ENCODE measurements at regions not wholly inside any gene's neighbourhood (a gene's known extent, or its start where the extent isn't known, plus 50 kb on each side); places are given as distances from the start of the nearest gene placed in this dataset.

- no peak for DNase-seq
- Mint-ChIP-seq H3K4me1 (no peaks in the 10 kb centered on the region), H3K27me3 (peaks cover 5% of the 10 kb centered on the region), H3K27ac (no peak overlapping the region), H3K9me3 (no peaks in the 10 kb centered on the region), H3K4me3 (no peak overlapping the region), H3K36me3 (no peaks in the 10 kb centered on the region)
These were observed 263.4 kb downstream of the FGF9 start for GRCh38 chr13:21934284-21934683.

DNA sequence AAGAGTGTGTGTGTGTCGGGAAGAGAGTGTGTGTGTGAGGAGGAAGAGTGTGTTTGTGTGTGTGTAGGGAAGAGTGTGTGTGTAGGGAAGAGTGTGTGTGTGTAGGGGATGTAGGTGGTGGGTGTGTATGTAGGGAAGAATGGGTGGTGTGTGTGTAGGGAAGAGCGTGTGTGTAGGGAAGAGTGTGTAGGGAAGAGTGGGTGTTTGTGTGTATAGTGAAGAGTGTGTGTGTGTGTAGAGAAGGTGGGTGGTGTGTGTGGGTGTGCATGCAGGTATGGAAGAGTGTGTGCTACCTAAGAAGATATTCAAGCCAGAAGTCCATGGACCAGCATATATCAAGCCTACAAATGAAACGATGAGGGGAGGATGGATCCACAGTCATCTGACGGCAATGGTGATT, 265.8 kb downstream of the FGF9 start:
- no peak overlapping the region for H3K4me3 Mint-ChIP-seq
- H3K36me3 Mint-ChIP-seq: no peaks in the 10 kb centered on the region
- peaks cover 8% of the 10 kb centered on the region for H3K27me3 Mint-ChIP-seq
- H3K4me1 Mint-ChIP-seq: no peaks in the 10 kb centered on the region
- H3K27ac Mint-ChIP-seq: no peak overlapping the region
- no peak for DNase-seq
- H3K9me3 Mint-ChIP-seq: no peaks in the 10 kb centered on the region

GRCh38 chr13:21938168-21938567, 267.3 kb downstream of the FGF9 start:
- H3K27me3 Mint-ChIP-seq: peaks cover 8% of the 10 kb centered on the region
- no peaks in the 10 kb centered on the region for H3K9me3 Mint-ChIP-seq

DNA sequence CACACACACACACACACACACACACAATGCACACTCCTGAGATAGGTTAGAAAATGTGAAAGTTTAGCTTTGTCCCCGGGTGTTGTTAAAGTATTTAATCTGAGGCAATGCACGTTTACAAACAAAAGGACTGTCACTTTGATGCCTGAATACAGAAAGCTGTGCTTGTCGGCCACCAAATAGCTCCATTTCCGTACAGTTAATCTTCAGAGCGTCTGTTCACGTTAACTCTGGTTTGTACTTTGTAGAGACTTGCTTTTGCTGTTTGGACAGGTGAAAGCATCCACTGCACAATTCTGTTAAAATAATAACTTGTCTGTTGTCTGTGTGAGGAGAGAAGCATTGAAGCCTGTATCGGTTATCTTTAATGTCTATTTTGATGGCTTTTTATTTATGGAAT, 267.8 kb downstream of the FGF9 start:
- H3K36me3 Mint-ChIP-seq: no peaks in the 10 kb centered on the region
- no peak for DNase-seq
- no peaks in the 10 kb centered on the region for H3K4me1 Mint-ChIP-seq
- no peak overlapping the region for H3K27ac Mint-ChIP-seq
- H3K9me3 Mint-ChIP-seq: no peaks in the 10 kb centered on the region
- no peak overlapping the region for H3K4me3 Mint-ChIP-seq
- peaks cover 8% of the 10 kb centered on the region for H3K27me3 Mint-ChIP-seq

More at GRCh38 chr13:21938168-21938567, 267.3 kb downstream of the FGF9 start:
- Mint-ChIP-seq H3K4me1 (no peaks in the 10 kb centered on the region), H3K27ac (no peak overlapping the region), H3K4me3 (no peak overlapping the region), H3K36me3 (no peaks in the 10 kb centered on the region)
- no peak for DNase-seq

DNA sequence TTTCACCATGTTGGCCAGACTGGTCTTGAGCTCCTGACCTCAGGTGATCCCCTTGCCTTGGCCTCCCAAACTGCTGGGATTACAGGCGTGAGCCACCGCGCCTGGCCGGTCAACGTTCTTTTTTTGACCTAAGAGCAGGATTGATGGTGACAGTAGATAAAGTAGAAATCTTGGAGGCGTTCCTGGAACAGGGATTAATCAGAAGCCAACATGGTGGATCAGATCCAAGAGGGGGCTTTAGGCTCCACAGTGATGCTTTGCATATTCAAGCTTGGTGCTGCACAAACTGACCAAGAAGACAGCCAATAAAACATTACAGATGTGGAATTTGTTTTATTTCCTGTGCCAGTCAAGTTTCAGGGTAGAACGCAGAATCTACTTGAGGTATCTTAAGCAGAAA, 271.2 kb downstream of the FGF9 start:
- peaks cover 8% of the 10 kb centered on the region for H3K27me3 Mint-ChIP-seq
- DNase-seq: no peak
- peaks cover 17% of the 10 kb centered on the region for H3K9me3 Mint-ChIP-seq
- H3K36me3 Mint-ChIP-seq: peaks cover 6% of the 10 kb centered on the region
- H3K4me3 Mint-ChIP-seq: no peak overlapping the region
- H3K4me1 Mint-ChIP-seq: no peaks in the 10 kb centered on the region
- H3K27ac Mint-ChIP-seq: no peak overlapping the region

DNA sequence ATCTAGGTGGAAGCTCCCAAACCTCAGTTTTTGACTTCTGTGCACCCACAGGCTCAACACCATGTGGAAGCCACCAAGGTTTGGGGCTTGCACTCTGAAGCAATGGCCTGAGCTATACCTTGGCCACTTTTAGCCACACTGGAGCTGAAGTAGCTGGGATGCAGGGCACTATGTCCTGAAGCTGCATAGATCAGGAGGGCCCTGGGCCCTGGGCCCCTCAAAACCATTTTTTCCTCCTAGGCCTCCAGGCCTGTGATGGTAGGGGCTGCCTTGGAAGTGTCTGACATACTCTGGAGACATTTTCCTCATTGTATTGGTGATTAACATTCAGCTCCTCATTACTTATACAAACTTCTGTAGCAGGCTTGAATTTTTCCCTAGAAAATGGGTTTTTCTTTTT, 273.7 kb downstream of the FGF9 start:
- Mint-ChIP-seq H3K9me3 (peaks cover 17% of the 10 kb centered on the region), H3K27me3 (peaks cover 3% of the 10 kb centered on the region), H3K4me1 (no peaks in the 10 kb centered on the region), H3K27ac (no peak overlapping the region), H3K36me3 (peaks cover 6% of the 10 kb centered on the region), H3K4me3 (no peak overlapping the region)
- DNase-seq: no peak

- Mint-ChIP-seq H3K27ac (no peak overlapping the region), H3K27me3 (no peaks in the 10 kb centered on the region), H3K4me3 (no peak overlapping the region), H3K9me3 (peaks cover 17% of the 10 kb centered on the region), H3K36me3 (peaks cover 6% of the 10 kb centered on the region), H3K4me1 (no peaks in the 10 kb centered on the region)
- DNase-seq: no peak
These were observed 274.3 kb downstream of the FGF9 start for GRCh38 chr13:21945195-21945594.

GRCh38 chr13:21946964-21947363, 276.1 kb downstream of the FGF9 start:
- DNase-seq: no peak
- Mint-ChIP-seq H3K4me3 (no peak overlapping the region), H3K4me1 (no peaks in the 10 kb centered on the region), H3K9me3 (peaks cover 17% of the 10 kb centered on the region), H3K27ac (no peak overlapping the region), H3K27me3 (no peaks in the 10 kb centered on the region), H3K36me3 (peaks cover 6% of the 10 kb centered on the region)

DNA sequence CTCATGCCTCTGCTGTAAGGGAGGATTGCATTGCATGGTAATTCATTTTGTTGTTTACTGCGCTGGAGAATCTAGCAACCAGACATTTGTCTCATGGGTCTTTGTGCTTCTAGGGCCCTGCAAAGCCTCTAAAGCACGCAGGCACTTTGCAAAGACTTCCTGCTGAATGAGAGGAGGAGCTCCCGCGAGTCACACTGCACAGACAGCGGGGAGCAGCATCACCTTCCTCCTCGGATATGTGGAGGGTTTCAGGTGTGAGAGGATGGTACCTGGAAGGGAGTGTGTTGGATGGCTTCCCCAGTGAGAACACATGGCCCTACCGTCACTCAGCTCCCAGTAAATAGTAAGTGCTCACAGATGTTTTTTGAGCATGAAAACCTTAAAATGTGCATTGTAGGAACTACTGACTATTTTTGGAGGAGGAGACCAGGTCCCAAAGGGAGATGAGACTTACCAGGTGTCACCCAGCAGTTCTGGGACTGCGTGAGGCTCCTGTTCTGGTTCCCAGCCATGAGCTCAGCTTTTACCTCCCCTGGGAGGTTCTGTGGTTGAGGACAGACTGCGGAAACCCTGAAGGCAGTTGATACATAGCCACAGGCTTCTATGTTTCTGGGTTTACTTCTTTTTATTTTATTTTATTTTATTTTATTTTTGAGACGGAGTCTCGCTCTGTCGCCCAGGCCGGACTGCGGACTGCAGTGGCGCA, 278.0 kb downstream of the FGF9 start:
- H3K27me3 Mint-ChIP-seq: no peaks in the 10 kb centered on the region
- peaks cover 4% of the 10 kb centered on the region for H3K36me3 Mint-ChIP-seq
- H3K27ac Mint-ChIP-seq: no peak overlapping the region
- DNase-seq: no peak
- peaks cover 15% of the 10 kb centered on the region for H3K9me3 Mint-ChIP-seq
- H3K4me3 Mint-ChIP-seq: no peak overlapping the region
- H3K4me1 Mint-ChIP-seq: no peaks in the 10 kb centered on the region

DNA sequence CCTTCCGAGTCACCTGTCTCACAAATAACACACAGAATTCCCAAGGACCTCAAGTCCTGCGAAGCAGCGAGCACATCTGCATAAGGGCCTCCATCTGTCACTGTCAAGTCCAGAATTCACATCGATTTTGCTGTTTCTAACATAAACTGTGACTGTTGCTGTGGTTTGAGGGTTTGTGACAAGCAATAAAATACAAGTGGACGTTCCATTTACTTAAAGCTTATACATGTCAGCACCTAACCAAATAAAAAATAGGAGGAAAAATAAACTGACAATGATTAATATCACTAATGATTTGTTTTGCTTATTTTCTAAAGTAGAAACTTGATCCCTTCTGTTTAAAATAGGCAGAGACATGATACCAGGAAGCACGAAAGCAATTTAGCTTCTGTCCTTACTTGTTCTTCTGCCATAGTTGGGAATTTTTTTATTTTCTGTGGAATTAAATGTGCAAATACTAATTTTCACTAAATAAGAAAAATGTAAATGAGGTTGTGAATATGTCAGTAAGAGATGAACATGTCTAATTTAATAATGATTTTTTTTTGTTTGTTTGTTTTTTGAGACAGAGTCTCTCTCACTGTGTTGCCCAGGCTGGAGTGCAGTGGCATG, 279.1 kb downstream of the FGF9 start:
- Mint-ChIP-seq H3K4me1 (no peaks in the 10 kb centered on the region), H3K36me3 (peaks cover 3% of the 10 kb centered on the region), H3K4me3 (no peak overlapping the region), H3K27ac (no peak overlapping the region), H3K9me3 (peaks cover 13% of the 10 kb centered on the region), H3K27me3 (no peaks in the 10 kb centered on the region)
- DNase-seq: no peak

DNA sequence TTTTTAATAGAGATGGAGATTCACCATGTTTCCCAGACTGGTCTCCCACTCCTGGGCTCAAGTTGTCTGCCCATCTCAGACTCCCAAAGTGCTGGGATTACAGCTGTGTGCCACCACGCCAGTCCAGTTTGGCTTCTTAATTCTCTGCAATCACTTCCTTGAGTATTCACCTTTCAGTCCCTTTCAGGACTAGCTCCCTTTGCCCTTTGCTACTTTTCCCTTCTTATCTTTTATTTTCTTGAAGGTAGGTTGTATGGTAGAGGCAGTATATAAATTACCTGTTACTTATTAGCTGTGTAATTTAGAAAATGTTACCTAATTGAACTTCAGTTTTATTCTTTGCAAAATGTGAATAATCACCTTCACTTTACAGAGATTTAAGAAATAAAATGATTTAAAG, 285.8 kb downstream of the FGF9 start:
- Mint-ChIP-seq H3K4me3 (no peak overlapping the region), H3K27ac (no peak overlapping the region), H3K27me3 (peaks cover 3% of the 10 kb centered on the region), H3K4me1 (no peaks in the 10 kb centered on the region), H3K9me3 (peaks cover 11% of the 10 kb centered on the region), H3K36me3 (no peaks in the 10 kb centered on the region)
- DNase-seq: no peak

DNA sequence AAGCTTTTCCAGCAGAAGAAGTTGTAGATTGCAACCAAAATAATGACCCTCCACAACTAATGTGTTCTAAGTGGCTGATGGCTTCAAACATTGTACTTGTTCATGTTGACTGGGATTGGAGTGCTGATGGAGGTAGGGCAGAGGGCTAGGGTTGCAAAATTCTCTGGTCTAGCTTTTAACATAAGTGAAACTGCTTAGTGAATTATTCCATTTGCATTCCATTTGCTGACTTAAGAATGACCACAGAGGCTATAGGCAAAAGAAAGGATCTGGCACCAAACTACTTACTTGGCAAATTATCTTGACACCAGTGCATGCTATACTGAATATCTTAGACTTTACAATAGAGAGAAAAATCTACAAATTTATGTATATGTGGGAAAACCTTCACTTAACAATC, 287.0 kb downstream of the FGF9 start:
- peaks cover 3% of the 10 kb centered on the region for H3K27me3 Mint-ChIP-seq
- H3K9me3 Mint-ChIP-seq: peaks cover 15% of the 10 kb centered on the region
- H3K36me3 Mint-ChIP-seq: no peaks in the 10 kb centered on the region
- H3K4me1 Mint-ChIP-seq: no peaks in the 10 kb centered on the region
- DNase-seq: no peak
- no peak overlapping the region for H3K4me3 Mint-ChIP-seq
- H3K27ac Mint-ChIP-seq: no peak overlapping the region

- Mint-ChIP-seq H3K4me1 (no peaks in the 10 kb centered on the region), H3K27ac (no peak overlapping the region), H3K4me3 (no peak overlapping the region), H3K36me3 (no peaks in the 10 kb centered on the region), H3K27me3 (peaks cover 3% of the 10 kb centered on the region), H3K9me3 (peaks cover 12% of the 10 kb centered on the region)
- no peak for DNase-seq
These were observed 289.2 kb downstream of the FGF9 start for GRCh38 chr13:21960108-21960507.

DNA sequence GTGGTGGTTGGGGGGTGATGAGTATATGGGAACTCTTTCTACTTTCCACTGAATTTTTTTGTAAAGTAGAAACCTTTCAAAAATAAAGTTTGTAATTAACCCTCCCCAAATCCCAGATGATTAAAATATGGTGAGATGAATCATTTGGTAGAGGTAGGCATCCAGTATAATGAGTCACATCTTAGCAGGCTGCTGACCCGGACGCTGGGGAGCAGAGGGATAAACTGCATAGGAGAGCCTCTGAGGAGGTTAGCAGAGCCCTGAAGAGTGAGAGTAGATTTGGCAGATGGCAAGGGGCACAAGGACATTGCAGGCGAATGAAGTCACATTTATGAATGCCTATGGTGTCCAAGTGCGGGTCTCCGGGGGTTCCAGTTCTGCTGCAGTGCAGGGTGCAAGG, 293.8 kb downstream of the FGF9 start:
- no peak overlapping the region for H3K4me3 Mint-ChIP-seq
- no peaks in the 10 kb centered on the region for H3K36me3 Mint-ChIP-seq
- no peaks in the 10 kb centered on the region for H3K4me1 Mint-ChIP-seq
- no peak overlapping the region for H3K27ac Mint-ChIP-seq
- H3K27me3 Mint-ChIP-seq: peaks cover 3% of the 10 kb centered on the region
- no peak for DNase-seq
- H3K9me3 Mint-ChIP-seq: peaks cover 5% of the 10 kb centered on the region

DNA sequence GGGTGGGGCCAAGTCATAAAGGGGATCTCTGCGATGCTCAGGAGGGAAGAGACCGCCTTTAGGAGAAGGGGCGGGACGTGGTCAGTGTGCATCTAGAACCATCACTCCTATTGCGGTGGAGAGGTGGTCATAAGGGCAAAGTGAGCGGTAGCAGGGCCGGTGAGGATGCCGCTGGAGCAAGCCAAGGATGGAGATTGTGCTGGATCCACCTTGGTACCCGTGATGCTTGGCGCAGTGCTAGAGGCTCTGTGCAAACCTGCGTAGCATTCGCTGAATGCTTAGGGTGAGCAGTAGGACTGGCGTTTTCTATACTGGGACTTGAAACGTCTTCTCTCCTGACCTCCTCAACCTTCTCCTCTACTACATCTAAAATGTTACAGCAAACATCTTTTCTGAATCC, 294.2 kb downstream of the FGF9 start:
- Mint-ChIP-seq H3K9me3 (peaks cover 4% of the 10 kb centered on the region), H3K4me1 (no peaks in the 10 kb centered on the region), H3K27ac (no peak overlapping the region), H3K4me3 (no peak overlapping the region), H3K36me3 (no peaks in the 10 kb centered on the region), H3K27me3 (peaks cover 3% of the 10 kb centered on the region)
- no peak for DNase-seq

GRCh38 chr13:21966014-21966413, 295.1 kb downstream of the FGF9 start:
- Mint-ChIP-seq H3K4me1 (no peaks in the 10 kb centered on the region), H3K27me3 (peaks cover 3% of the 10 kb centered on the region), H3K27ac (no peak overlapping the region), H3K4me3 (no peak overlapping the region), H3K9me3 (peaks cover 4% of the 10 kb centered on the region), H3K36me3 (no peaks in the 10 kb centered on the region)
- DNase-seq: no peak

Data from activated naive CD8-positive, alpha-beta T cell treated with anti-CD3 and anti-CD28 coated beads for 36 hours (primary cell).